C4-2B (cell line): ENCODE measurements at regions not wholly inside any gene's neighbourhood (a gene's known extent, or its start where the extent isn't known, plus 50 kb on each side); places are given as distances from the start of the nearest gene placed in this dataset.

Experiments used
- CTCF ChIP-seq: fragments of 450-650 bp; conservative IDR thresholded peaks from 2 replicates; pipeline ENCODE4 v1.5.1; 2017; ENCODE audit warnings: mild to moderate bottlenecking
- ZFX ChIP-seq: fragments of 450-650 bp; IDR thresholded peaks from 2 replicates; pipeline ENCODE4 v1.6.1; 2017

DNA sequence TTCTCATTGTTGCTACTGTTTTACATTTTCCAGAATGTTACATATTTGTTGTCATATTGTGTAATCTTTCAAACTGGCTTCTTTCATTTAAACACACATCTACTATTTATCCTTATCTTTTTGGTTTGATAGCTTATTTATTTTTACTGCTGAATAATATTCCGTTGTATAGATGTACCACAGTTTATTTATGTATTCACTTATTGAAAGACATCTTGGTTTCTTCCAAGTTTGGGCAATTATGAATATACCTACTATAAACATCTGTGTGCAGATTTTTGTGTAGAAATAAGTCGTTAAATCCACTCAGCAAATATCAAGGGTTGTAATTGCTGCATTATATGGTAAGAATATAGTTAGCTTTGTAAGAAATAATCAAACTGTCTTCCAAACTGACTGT lies 669.2 kb downstream of the TNS3 start:
- TF ChIP-seq CTCF, result no peak
- TF ChIP-seq ZFX, result no peak
